NCI-H128 (cell line): ENCODE measurements at regions not wholly inside any gene's neighbourhood (a gene's known extent, or its start where the extent isn't known, plus 50 kb on each side); places are given as distances from the start of the nearest gene placed in this dataset.

Source experiments
- DNase-seq: peaks from one replicate; lab custom pipeline; 2025; ENCODE audit not compliant: unreplicated experiment; lab: John Stamatoyannopoulos, UW

DNA sequence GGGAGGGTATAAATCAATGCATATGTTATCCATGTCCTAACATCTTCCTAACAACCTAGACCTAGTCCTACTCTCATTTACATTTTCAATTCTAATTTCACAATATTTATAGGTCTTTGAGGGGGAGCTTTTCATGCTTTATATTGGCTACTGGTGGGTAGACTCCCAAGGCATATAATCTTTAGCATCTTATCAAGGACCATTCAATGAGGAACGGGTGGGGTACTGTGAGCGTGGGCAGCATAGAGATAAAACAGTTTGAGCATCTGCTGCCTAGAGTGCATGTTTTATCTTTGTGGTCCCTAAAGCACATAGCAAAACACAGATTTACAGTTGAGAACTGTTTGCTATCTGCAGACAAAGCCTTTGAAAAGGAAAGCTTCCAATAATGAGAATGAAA is 427.6 kb upstream of the WWC1 start:
- DNase-seq, result no peak

GRCh38 chr5:167864801-167865200 is 426.6 kb upstream of the WWC1 start:
- DNase-seq, result no peak

DNA sequence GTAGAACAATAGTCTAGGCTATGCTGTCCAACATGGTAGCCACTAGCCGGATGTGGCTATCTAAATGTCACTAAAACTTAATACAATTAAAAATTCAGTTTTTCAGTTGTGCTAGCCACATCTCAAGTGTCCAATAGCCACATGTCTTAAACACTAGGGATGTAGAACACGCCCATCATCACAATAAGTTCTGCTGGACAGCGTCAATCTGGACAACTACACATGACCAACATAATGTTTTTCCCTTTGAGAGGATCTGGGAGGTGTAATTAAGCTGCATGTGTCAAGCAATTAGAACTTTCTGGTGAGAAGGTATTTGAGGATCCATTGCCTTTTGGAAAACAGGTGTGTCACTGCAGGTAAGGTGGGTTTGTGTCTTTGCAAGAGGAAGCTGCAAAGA is 424.6 kb upstream of the WWC1 start:
- no peak for DNase-seq

DNA sequence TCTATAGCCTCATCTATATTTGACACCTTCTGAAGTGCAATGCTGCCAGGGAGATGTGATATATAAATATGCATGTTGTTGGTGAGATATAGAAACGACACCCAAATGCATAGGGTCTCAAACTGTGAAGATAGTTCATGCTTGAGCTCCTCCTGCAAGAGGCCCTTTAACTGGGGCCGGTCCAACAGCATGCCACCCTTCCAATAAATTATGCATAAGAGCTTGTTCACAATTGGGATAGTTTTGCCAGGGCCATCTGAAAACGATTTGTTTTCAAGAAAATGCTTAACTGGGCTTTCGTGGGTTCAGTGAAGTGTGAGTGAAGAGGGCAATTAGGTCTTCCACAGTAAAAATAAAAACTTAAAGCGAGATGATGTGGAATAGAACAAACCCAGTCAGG is 424.2 kb upstream of the WWC1 start:
- no peak for DNase-seq

DNA sequence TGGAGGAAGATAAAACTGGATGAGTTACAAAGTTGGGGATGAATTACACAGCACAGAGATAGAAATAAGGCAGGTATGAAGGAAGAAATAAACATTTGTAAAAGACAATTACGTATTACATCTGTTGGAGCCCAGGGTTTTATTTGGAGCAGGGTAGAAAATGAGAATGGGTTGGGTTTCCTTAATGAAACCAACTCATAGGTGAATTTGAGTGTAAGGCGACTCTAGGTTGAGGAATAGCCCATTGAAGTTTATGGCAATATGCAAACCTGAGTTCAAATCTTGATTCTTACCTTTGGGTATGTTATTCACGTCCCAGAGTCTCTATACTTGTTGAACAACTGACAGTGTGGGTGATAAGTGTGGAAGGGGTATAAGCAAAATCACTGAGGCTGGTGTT is 422.3 kb upstream of the WWC1 start:
- no peak for DNase-seq

- no peak for DNase-seq
Measured at GRCh38 chr5:167870055-167870454, 421.4 kb upstream of the WWC1 start.

- DNase-seq, result no peak
Measured at GRCh38 chr5:167871091-167871490, 420.4 kb upstream of the WWC1 start.

- DNase-seq, result no peak
Measured at GRCh38 chr5:167872791-167873190, 418.7 kb upstream of the WWC1 start.

DNA sequence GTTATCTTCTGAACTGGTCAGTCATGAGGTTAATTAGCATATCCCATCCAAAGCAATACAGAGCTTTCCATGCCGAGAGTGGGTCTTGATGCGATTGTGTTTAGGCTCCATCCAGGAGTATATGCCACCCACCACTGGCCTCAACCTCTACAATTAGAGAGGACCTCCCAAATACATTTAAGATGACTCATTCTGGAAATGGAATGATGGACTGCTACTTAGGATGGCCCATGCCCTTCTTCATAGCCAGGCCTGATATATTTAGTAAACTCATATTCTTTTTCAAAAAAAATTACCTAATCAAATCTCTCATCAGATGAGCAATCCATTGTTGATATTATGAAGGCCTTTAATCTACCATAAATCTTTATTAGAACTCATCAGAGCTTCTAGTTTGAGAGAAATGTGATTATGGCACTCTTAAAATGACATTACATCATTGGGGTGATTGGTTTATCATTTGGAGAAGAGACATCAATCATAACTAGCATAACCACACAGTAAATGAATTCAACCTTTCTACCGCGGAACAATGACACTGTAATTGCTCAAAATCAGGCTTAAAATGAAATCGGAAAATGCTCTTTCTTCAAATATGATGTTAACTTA is 414.2 kb upstream of the WWC1 start:
- DNase-seq, result no peak

DNA sequence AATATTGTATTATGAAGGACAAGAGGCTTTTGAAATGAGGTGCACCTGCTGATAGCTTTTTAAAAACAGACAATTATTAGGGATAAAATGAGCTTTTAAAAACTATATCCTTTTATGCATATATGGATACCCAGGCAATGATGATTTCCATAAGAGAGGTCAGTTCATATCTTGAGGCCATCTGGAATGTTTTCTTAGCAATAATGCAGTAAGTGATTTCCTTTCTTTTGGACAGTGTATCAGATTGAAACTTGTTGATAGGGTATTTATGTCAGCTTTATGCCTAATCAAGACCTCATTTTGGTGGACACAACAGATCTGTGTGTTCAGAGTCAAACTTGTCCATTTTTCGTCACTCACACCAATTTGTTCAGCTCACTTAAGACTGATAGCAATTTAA is 413.5 kb upstream of the WWC1 start:
- DNase-seq, result no peak

DNA sequence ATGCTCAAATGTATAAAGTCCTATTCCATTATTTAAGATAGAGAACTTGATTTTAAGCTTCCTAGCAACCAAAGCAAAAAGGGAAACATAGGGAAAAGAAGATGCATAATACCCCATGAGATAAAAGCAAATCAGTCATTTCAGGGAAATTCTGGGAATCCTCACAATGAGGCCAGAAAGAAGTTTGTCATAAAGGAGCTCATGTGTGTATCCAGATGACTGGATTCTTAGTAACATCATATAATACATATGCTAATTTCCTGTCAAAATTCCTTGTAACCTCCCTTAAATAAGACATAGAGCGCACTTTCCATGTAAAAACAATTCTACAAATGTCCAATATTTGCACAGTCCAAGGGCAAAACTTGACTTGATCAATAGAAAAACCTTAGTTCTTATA is 411.0 kb upstream of the WWC1 start:
- DNase-seq, result no peak

DNA sequence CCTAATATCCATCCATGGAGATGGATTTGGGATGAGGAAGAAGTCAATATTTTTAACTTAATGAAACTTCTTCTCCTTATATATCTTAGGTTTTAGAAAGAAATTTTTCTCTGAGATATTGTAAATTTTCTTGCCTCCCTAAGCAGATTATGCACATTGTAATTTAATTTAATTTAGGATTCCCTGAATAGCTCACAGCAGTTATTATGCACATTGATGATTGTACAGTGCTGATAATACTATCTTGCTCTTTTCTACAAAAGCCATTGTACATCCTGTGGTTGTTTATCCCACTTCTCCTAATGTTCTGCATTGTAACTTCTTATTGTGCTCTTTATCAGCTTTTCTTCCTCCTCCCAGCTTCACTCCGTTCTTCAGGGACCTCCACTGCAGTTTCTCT is 410.4 kb upstream of the WWC1 start:
- no peak for DNase-seq

DNA sequence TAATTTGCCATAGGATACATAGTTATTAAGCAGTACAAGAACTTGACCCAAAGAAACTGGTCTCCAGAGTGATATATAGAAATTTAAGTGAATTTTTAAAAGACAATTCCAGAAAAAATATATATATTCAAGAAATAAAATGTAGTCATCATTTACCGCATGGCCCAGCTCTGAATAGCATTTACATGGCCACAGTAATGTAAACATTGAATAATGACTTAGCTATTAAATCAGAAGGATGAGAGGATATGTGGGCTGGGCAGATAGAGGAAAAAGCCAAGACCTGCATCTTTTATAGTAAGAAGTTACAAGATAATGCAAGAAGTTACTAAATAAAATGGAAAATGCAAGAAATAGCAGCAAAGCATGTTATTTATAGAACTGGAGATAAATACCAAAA is 405.2 kb upstream of the WWC1 start:
- DNase-seq, result no peak

GRCh38 chr5:167888393-167888792 is 403.1 kb upstream of the WWC1 start:
- DNase-seq, result no peak

GRCh38 chr5:167889276-167889675 is 402.2 kb upstream of the WWC1 start:
- no peak for DNase-seq

DNA sequence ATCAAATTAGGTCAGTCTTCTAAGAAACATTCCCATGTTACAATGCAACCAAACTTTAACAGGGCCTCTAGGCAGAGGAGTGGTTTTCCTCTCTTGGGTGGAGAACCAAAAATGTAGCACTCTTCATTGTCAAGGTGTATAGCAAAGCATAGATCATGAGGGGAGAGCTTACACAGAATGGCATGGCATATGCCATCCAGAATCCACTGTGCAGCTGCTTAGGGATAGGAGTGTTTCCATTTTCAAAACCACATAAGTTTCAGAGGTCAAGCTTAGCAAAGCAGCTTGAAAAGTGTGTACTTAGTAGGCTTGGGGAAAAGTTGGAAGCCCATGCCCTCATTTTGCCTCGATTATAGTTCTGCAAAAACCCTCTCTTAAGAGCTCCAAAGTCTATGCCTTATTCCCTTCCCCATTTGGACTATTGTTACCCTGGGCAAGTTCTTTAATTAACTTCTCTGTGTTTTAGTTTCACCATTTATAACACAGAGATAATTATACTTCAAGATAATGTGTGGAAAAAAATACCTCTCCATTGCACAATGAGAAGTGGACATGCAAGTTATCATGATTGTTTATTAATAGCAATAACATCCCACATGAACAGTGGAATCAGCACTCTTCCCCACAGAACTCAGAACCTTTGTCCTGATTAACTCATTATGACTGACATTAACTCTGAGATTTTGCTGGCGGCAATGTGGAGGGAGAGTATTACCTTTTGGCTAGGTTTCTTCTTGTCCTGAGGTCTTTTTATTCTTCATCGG is 398.9 kb upstream of the WWC1 start:
- DNase-seq, result no peak

- DNase-seq, result no peak
Measured at GRCh38 chr5:167893271-167893670, 398.2 kb upstream of the WWC1 start.

- DNase-seq, result no peak
Measured at GRCh38 chr5:167894631-167895472, 396.6 kb upstream of the WWC1 start.

- DNase-seq, result no peak
Measured at GRCh38 chr5:167895899-167896659, 395.4 kb upstream of the WWC1 start.

- no peak for DNase-seq
Measured at GRCh38 chr5:167896814-167897213, 394.6 kb upstream of the WWC1 start.

DNA sequence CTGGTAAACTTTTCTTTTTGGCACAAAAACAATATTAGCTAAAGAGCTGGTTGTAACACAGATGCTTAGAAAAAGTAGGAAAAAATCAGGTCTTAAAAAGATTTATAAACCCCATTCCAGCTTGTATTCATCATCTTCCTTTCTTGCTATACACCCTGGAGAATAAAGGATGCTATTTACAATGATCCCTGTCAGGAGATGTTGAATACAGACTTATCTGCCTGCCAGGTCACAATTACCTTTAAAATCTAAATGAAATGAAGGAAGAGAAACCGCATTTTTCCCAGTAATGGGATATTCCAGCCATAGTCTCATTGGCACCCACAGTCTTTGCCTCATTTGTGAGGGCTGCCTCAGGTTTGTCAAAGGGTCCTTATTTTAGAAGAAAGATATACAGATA is 394.1 kb upstream of the WWC1 start:
- DNase-seq, result no peak
